GM13976 (cell line): ENCODE measurements at regions not wholly inside any gene's neighbourhood (a gene's known extent, or its start where the extent isn't known, plus 50 kb on each side); places are given as distances from the start of the nearest gene placed in this dataset.
"Not testable (repeated sequence)": the region's sequence is repeated elsewhere in the genome, so short reads cannot be mapped to it uniquely, and the experiment has no call there.

ENCODE experiments used
- DNase-seq: peaks from one replicate; pipeline ENCODE4 v3.0.0; 2012; ENCODE audit warnings: low spot score
- in situ Hi-C: fragments of 300-500 bp; cut with MboI; formaldehyde crosslinking; loops from one replicate; pipeline ENCODE4 v1.12.0; 2022; ENCODE audit warnings: low sequenced_read_pairs, mixed read lengths, inconsistent platforms; ENCODE audit not compliant: unreplicated experiment
- TF ChIP-seq, protein P1 (sequence below): IDR thresholded peaks from 2 replicates; pipeline ENCODE4 v1.5.1; 2012; ENCODE audit warnings: borderline replicate concordance, mild to moderate bottlenecking; ENCODE audit not compliant: insufficient read depth; ENCODE audit errors: extremely low read depth, missing control alignments, control extremely low read depth

DNA sequence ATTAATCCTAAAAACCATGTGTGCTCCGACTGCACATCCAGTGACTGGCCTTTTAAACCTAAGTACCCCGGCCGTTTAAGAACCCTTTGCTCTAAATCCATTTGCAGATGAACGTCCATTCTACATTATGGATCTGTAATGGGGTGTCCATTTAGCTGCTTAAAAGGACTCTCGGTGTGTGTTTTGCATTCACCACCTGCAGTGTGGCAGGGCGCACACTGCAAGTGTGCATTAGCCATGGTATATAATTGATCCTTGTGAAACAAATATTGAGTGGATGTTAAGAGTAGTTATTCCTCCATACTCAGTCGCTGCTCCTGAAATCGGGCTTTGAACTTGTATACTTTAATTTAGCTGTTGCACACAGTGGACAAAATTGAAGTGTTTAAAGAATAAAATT lies 190.1 kb upstream of the WWC1 start:
- in situ Hi-C loops, result no loop called here
- no peak for DNase-seq
- TF ChIP-seq, protein P1, sequence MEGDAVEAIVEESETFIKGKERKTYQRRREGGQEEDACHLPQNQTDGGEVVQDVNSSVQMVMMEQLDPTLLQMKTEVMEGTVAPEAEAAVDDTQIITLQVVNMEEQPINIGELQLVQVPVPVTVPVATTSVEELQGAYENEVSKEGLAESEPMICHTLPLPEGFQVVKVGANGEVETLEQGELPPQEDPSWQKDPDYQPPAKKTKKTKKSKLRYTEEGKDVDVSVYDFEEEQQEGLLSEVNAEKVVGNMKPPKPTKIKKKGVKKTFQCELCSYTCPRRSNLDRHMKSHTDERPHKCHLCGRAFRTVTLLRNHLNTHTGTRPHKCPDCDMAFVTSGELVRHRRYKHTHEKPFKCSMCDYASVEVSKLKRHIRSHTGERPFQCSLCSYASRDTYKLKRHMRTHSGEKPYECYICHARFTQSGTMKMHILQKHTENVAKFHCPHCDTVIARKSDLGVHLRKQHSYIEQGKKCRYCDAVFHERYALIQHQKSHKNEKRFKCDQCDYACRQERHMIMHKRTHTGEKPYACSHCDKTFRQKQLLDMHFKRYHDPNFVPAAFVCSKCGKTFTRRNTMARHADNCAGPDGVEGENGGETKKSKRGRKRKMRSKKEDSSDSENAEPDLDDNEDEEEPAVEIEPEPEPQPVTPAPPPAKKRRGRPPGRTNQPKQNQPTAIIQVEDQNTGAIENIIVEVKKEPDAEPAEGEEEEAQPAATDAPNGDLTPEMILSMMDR, result no peak

DNA sequence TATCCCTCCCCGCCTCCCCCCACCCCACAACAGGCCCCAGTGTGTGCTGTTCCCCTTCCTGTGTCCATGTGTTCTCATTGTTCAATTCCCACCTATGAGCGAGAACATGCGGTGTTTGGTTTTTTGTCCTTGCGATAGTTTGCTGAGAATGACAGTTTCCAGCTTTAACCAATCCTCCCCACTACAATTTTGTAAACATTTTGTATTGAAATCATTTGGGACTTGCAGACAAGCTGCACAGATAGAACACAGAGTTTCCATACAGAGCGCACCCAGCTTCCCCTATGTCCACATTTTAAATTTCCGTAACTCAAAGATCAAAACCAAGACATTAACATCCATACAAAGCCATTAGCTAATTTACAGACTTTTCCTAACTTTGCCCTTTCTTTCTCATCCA lies 188.4 kb upstream of the WWC1 start:
- DNase-seq, in situ Hi-C loops: not testable (repeated sequence)

DNA sequence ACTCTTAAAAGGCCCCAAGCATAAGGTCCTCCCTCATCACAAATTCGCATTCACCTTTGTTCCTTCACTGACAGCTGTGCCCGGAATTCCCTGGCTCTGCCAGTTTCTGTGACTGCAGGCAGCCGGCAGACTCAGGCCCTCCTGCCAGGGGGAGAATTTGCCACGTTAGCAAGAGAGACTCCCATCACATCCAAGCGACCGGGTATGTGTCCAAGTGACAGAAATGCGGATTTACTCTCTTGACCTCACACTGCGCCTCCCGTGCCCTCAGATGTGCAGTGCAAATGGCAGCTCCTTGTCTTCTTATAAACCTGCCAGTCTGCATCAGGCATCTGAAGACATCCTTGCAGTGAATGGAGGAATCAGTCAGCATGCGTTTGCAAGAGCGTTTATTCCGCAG lies 187.1 kb upstream of the WWC1 start:
- TF ChIP-seq, protein P1, result no peak
- in situ Hi-C loops, result no loop called here
- DNase-seq, result no peak

DNA sequence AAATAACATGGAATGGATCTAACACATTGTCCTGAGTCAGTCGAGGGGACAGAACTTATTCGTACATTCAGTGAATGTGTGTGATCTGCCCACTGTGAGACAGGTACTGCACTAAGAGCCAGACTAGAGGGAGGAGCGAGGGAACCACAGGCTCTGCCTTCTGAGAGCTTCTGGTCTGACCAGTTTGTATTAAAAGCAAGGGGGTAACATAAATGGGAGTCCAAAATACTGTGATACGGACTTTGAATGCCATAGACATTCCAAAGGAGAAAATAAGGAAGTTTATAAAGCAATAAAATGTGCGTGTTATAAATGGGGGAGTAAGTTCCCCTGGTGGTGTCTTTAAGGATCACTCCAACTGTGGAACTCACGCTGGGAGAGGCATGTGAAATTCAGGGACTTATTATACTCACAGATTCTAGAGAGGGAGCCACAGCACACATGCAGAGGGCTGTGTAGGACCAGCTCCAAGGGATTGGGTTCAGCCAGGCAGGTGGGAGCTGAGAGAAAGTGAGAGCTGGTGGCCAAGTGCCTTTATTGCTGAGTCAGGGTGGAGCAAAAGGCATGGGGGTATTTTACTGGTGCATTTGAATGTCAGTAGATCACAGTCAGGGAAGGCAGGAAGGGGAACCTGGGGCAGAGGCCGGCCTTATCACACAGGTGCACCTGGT lies 186.5 kb upstream of the WWC1 start:
- in situ Hi-C loops, result no loop called here
- TF ChIP-seq, protein P1, result no peak
- DNase-seq, result no peak

DNA sequence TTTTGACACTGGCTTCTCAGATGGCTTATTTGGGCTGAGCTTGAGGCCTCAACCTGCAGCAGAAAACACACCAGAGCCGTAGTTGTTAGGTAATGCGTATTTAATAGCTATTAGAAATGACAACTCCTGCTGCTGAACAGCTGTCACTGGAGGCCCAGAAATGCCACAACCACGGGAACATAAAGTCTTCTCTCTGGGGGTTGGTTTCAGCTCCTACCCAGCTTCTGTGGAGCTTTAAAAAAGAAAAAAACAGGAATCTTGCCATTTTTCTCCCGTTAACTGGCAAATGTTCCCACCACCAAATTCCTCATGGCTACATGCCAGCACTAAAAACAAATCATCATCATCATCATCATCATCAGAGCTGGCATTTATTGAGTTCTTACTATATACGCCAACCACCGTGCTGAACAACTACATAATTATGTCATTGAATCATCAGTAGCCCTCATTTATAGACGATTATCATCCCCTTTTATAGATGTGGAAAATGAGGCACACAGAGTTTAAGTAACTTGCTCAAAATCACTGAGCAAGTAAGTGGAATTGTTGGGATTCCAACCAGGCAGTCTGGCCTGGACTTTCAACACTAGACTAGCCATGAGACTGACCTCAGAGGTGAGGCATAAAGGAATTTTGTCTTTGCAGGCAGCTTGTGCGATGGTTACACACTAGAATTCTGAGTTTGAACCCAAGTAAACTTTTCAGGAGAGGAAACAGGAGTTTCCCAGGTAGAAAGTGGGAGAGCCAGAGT lies 185.3 kb upstream of the WWC1 start:
- no peak for DNase-seq
- in situ Hi-C loops, result no loop called here
- TF ChIP-seq, protein P1, result no peak

DNA sequence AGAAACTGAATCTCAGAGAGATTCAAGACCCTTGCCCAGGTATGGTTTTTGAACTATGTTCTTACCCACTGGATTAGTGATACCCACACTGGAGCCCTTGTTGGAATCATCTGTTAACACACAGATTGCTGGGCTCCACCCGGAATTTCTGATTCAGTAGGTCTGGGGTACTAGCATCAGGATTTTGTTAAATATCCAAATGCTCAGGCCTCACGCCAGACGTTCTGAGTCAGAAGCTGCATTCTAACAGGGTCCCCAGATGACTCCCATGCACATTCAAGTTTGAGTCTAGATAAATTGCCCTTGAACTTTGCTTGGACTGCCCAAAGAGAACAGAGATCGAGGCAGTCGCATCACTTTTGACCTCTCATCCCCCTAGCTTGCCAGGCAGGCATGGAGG lies 182.0 kb upstream of the WWC1 start:
- DNase-seq, result no peak
- in situ Hi-C loops, result no loop called here
- TF ChIP-seq, protein P1, result no peak

DNA sequence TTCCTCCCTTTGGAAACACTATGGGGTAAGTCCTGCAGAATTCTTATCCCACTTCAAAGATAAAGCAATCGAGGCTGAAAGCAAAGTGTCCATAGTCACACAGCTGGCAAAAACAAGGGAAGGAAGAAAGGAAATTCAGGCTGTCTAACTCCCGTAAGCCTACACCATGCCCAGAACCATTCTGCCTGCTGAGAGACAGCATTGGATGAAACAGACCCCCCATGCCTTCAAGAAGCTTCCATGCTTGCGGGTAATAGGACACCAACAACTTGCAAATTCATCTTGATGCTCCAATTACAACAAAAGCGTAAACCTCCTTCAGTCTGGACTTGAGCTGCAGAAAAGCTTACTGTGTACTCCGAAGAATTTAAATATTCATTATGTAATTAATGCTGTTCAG lies 181.1 kb upstream of the WWC1 start:
- in situ Hi-C loops, result no loop called here
- TF ChIP-seq, protein P1, result no peak
- DNase-seq, result no peak
